Endothelial cell of umbilical vein (primary cell): ENCODE measurements at regions not wholly inside any gene's neighbourhood (a gene's known extent, or its start where the extent isn't known, plus 50 kb on each side); places are given as distances from the start of the nearest gene placed in this dataset.
A peak's percentile ranks its signal among the peaks of the same experiment; 100 is the strongest.

ENCODE experiments used
- BruUV-seq: library from RNA; stranded (reverse); fragments of 400-500 nt; replicated peaks from 2 replicates; lab custom pipeline; 2021; lab: Mats Ljungman, UMichigan
- CTCF ChIA-PET: fragments of 300-600, 350-600 bp; sonication (Branson Sonifier 250); formaldehyde crosslinking; loops from one replicate; lab custom pipeline; 2021; ENCODE audit warnings: antibody characterized with exemption, inconsistent platforms; lab: Charles Lee
- POLR2A ChIA-PET: fragments of 300-600, 350-600 bp; sonication (Branson Sonifier 250); formaldehyde crosslinking; loops from one replicate; lab custom pipeline; 2021; ENCODE audit warnings: antibody characterized with exemption, inconsistent platforms; lab: Charles Lee
- DNase-seq: peaks from one replicate; pipeline ENCODE4 v3.0.0-alpha.2; 2011; ENCODE audit warnings: low read depth, low spot score
- FAIRE-seq: peaks from 2 replicates; lab custom pipeline; 2011; peaks lifted over from hg19 to GRCh38; lab: Jason Lieb, UNC
- H2AFZ ChIP-seq: 2 replicates; pipeline ENCODE4 v1.6.0; 2012; ENCODE audit warnings: low read depth, low read length, control low read depth, inconsistent platforms
- H3K27ac ChIP-seq: 2 replicates; pipeline ENCODE4 v1.5.1; 2011; ENCODE audit warnings: low read depth, mild to moderate bottlenecking, control low read depth, low read length, moderate library complexity; ENCODE audit not compliant: insufficient read depth
- H3K27me3 ChIP-seq, 2 experiments: 2 replicates each; pipeline versions ENCODE4 v1.6.0 to v1.6.1; 2011; ENCODE audit warnings: low read length in 2 of 2, mixed read lengths in 1 of 2; ENCODE audit not compliant: control insufficient read depth in 2 of 2, insufficient read depth in 2 of 2
- H3K36me3 ChIP-seq, 2 experiments: 2 replicates in 1 of 2; 3 replicates in 1 of 2; pipeline ENCODE4 v1.5.1; 2011; ENCODE audit warnings: low read length in 2 of 2, mild to moderate bottlenecking in 1 of 2, moderate library complexity in 1 of 2; ENCODE audit not compliant: control insufficient read depth in 2 of 2, insufficient read depth in 2 of 2; ENCODE audit errors: extremely low read depth in 1 of 2
- H3K4me1 ChIP-seq: 3 replicates; pipeline ENCODE4 v1.5.1; 2011; ENCODE audit warnings: mild to moderate bottlenecking, low read length; ENCODE audit not compliant: control insufficient read depth, insufficient read depth; ENCODE audit errors: extremely low read depth
- H3K4me2 ChIP-seq: 2 replicates; pipeline ENCODE4 v1.6.1; 2011; ENCODE audit warnings: low read length, control low read depth, mixed read lengths; ENCODE audit not compliant: insufficient read depth
- H3K4me3 ChIP-seq, 3 experiments: fragments of 200-600 bp in 1 of 3; sonication (generic), shearing (Covaris generic) in 1 of 3; replicated peaks in 1 of 3; 2 replicates each; pipeline ENCODE4 v1.5.1; 2011 to 2016; ENCODE audit warnings: control low read depth in 3 of 3, low read length in 3 of 3, mild to moderate bottlenecking in 2 of 3, inconsistent platforms in 1 of 3, low read depth in 1 of 3, moderate library complexity in 1 of 3; ENCODE audit not compliant: insufficient read depth in 1 of 3
- H3K79me2 ChIP-seq: 2 replicates; pipeline ENCODE4 v1.6.0; 2012; ENCODE audit warnings: low read length, inconsistent platforms; ENCODE audit not compliant: control insufficient read depth, insufficient read depth
- H3K9ac ChIP-seq: replicated peaks from 2 replicates; pipeline ENCODE3; 2011; ENCODE audit warnings: low read length, control low read depth; ENCODE audit not compliant: insufficient read depth; ENCODE audit errors: extremely low read depth
- H3K9me1 ChIP-seq: replicated peaks from 3 replicates; pipeline ENCODE4 v1.6.0; 2011; ENCODE audit warnings: mild to moderate bottlenecking, low read length; ENCODE audit not compliant: control insufficient read depth, insufficient read depth; ENCODE audit errors: extremely low read depth
- H3K9me3 ChIP-seq: replicated peaks from 2 replicates; pipeline ENCODE4 v1.5.1; 2012; ENCODE audit warnings: low read length, inconsistent platforms; ENCODE audit not compliant: control insufficient read depth, insufficient read depth
- H4K20me1 ChIP-seq: replicated peaks from 2 replicates; pipeline ENCODE3; 2011; ENCODE audit warnings: mild to moderate bottlenecking, low read length; ENCODE audit not compliant: control insufficient read depth, insufficient read depth; ENCODE audit errors: extremely low read depth
- FOS ChIP-seq: IDR thresholded peaks from 2 replicates; pipeline ENCODE4 v1.6.1; 2011; ENCODE audit warnings: mild to moderate bottlenecking, low read length, moderate library complexity, borderline replicate concordance; ENCODE audit not compliant: insufficient read depth
- JUN ChIP-seq: IDR thresholded peaks from 2 replicates; pipeline ENCODE4 v1.6.1; 2011; ENCODE audit warnings: borderline replicate concordance, low read depth; ENCODE audit not compliant: insufficient read length, insufficient read depth
- MYC ChIP-seq: IDR thresholded peaks from one replicate; pipeline ENCODE4 v1.6.1; 2011; ENCODE audit warnings: mild to moderate bottlenecking, low read depth, low read length
- POLR2A ChIP-seq: IDR thresholded peaks from 2 replicates; pipeline ENCODE4 v1.6.1; 2012; ENCODE audit warnings: low read depth, mild to moderate bottlenecking, control low read depth, low read length
- POLR2AphosphoS5 ChIP-seq: IDR thresholded peaks from 2 replicates; pipeline ENCODE4 v1.6.1; 2012; ENCODE audit warnings: low read depth, mild to moderate bottlenecking, control low read depth, low read length, moderate library complexity; ENCODE audit not compliant: insufficient read depth
- dilution Hi-C: fragments of 300-500 bp; cut with MboI; formaldehyde crosslinking; loops from one replicate; pipeline ENCODE4 v1.15.0; 2019; ENCODE audit warnings: low sequenced_read_pairs; ENCODE audit not compliant: extremely low pct_ligation_motif_present
- intact Hi-C: fragments of 100-400 bp; cut with micrococcal nuclease; formaldehyde crosslinking; loops from one replicate; pipeline ENCODE4 v1.10.0; 2022
- TF ChIP-seq, protein P1 (sequence below): IDR thresholded peaks from 2 replicates; pipeline ENCODE4 v1.6.1; 2011; ENCODE audit not compliant: insufficient read depth, insufficient read length
- TF ChIP-seq, protein P2 (sequence below), 2 donors: IDR thresholded peaks; 1 replicate in 1 of 2; 2 replicates in 1 of 2; pipeline ENCODE4 v1.5.1; 2011; ENCODE audit warnings: low read length in 2 of 2, mild to moderate bottlenecking in 2 of 2, moderate library complexity in 2 of 2, control low read depth in 1 of 2, inconsistent platforms in 1 of 2, low read depth in 1 of 2; ENCODE audit not compliant: insufficient read depth in 1 of 2; ENCODE audit errors: extremely low read depth in 1 of 2

DNA sequence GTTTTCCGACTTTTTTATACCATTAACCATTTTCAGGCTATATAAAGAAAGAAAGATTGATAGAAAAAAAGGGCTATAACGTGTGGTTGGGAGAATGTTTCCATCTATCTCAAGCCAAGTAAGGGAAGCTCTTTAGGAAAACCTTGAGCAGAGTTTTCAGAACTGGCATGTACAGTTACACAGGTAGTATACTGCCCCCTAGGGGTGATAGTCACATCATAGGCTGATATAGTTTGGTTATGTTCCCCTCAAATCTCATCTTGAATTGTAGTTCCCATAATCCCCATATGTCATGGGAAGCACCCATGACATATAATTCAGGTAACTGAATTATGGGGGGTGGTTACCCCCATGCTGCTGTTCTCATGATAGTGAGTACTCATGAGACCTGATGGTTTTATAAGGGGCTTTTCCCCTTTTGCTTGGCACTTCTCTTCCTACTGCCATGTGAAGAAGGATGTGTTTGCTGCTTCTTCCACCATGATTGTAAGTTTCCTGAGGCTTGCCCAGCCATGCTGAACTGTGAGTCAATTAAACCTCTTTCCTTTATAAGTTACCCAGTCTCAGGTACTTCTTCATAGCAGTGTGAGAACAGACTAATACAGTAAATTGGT is 186.8 kb downstream of the TMA16 start:
- ChIA-PET CTCF (interaction anchor here (1.0 kb wide), 1 partner anchor 131 kb away, joined by 3 read pairs; no protein-coding TSS in a partner anchor), POLR2A (no interaction called here)
- intact Hi-C loops, result loop anchor here (5.0 kb wide), 1 partner anchor 124 kb away; no protein-coding TSS in a partner anchor
- Histone ChIP-seq H2AFZ (no peak overlapping the region), H3K9me1 (no peaks in the 10 kb centered on the region), H3K9me3 (peaks cover 2% of the 10 kb centered on the region), H3K9ac (no peak overlapping the region), H3K27ac (no peak overlapping the region), H3K4me2 (no peak overlapping the region), H3K27me3 (no peaks in the 10 kb centered on the region), H3K4me1 (no peaks in the 10 kb centered on the region), H3K79me2 (no peaks in the 10 kb centered on the region), H4K20me1 (no peaks in the 10 kb centered on the region), H3K36me3 (no peaks in the 10 kb centered on the region), H3K4me3 (no peak overlapping the region)
- DNase-seq, result peak; percentile 3
- no peak for FAIRE-seq
- dilution Hi-C loops, result no loop called here
- BruUV-seq, result no TSS peak
- no peak for TF ChIP-seq POLR2A
- TF ChIP-seq FOS, result no peak
- no peak for TF ChIP-seq POLR2AphosphoS5
- TF ChIP-seq, protein P1, sequence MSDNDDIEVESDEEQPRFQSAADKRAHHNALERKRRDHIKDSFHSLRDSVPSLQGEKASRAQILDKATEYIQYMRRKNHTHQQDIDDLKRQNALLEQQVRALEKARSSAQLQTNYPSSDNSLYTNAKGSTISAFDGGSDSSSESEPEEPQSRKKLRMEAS, result no peak
- TF ChIP-seq JUN, result no peak
- TF ChIP-seq, protein P2, sequence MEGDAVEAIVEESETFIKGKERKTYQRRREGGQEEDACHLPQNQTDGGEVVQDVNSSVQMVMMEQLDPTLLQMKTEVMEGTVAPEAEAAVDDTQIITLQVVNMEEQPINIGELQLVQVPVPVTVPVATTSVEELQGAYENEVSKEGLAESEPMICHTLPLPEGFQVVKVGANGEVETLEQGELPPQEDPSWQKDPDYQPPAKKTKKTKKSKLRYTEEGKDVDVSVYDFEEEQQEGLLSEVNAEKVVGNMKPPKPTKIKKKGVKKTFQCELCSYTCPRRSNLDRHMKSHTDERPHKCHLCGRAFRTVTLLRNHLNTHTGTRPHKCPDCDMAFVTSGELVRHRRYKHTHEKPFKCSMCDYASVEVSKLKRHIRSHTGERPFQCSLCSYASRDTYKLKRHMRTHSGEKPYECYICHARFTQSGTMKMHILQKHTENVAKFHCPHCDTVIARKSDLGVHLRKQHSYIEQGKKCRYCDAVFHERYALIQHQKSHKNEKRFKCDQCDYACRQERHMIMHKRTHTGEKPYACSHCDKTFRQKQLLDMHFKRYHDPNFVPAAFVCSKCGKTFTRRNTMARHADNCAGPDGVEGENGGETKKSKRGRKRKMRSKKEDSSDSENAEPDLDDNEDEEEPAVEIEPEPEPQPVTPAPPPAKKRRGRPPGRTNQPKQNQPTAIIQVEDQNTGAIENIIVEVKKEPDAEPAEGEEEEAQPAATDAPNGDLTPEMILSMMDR (IDR thresholded peaks at IDR 0.05; ENCODE audit: extremely low read depth in 1 of 2, insufficient read depth in 1 of 2, low read depth in 1 of 2, low read length in 2 of 2), result peak; percentile 9 to 39
- TF ChIP-seq MYC, result no peak
